ENCODE measurements at regions not wholly inside any gene's neighbourhood (a gene's known extent, or its start where the extent isn't known, plus 50 kb on each side); places are given as distances from the start of the nearest gene placed in this dataset.

DNA sequence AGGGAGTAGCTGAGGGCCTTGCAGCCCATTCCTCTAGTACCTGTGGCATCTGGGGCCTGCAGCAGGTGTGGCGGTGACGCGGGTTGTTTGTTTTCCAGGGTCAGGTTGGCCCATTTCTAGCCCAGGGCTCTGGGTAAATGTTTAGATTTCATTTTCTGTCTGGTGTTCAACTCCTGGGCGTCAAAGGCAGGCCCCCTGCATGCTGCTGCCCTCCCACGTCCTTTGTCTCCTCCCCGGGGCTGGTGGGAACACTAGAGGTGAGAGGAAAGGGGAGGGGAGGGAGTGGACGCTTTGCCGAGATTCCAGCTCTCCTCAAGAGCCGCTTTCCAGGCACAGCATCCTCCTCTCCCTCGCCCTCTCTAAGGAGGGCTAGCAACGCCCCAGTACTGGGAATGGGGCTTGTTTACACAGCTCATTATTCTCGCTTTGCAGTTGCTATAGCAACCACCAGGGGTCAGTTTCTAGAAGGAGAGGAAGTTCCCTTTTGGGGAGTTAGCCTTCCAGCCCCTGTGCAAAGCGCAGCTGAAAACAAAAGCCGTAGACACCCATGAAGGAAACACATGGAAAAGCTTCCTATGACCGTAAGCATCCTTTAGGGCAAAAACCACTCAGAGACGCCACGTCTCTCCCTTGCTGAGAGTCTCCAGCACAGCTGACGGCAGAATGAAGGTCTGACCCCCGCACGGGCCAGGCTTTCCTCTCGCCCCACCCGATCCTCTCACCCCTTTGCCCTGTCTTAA lies 170.6 kb downstream of the LY86 start (continued):
- TF ChIP-seq, protein P1, sequence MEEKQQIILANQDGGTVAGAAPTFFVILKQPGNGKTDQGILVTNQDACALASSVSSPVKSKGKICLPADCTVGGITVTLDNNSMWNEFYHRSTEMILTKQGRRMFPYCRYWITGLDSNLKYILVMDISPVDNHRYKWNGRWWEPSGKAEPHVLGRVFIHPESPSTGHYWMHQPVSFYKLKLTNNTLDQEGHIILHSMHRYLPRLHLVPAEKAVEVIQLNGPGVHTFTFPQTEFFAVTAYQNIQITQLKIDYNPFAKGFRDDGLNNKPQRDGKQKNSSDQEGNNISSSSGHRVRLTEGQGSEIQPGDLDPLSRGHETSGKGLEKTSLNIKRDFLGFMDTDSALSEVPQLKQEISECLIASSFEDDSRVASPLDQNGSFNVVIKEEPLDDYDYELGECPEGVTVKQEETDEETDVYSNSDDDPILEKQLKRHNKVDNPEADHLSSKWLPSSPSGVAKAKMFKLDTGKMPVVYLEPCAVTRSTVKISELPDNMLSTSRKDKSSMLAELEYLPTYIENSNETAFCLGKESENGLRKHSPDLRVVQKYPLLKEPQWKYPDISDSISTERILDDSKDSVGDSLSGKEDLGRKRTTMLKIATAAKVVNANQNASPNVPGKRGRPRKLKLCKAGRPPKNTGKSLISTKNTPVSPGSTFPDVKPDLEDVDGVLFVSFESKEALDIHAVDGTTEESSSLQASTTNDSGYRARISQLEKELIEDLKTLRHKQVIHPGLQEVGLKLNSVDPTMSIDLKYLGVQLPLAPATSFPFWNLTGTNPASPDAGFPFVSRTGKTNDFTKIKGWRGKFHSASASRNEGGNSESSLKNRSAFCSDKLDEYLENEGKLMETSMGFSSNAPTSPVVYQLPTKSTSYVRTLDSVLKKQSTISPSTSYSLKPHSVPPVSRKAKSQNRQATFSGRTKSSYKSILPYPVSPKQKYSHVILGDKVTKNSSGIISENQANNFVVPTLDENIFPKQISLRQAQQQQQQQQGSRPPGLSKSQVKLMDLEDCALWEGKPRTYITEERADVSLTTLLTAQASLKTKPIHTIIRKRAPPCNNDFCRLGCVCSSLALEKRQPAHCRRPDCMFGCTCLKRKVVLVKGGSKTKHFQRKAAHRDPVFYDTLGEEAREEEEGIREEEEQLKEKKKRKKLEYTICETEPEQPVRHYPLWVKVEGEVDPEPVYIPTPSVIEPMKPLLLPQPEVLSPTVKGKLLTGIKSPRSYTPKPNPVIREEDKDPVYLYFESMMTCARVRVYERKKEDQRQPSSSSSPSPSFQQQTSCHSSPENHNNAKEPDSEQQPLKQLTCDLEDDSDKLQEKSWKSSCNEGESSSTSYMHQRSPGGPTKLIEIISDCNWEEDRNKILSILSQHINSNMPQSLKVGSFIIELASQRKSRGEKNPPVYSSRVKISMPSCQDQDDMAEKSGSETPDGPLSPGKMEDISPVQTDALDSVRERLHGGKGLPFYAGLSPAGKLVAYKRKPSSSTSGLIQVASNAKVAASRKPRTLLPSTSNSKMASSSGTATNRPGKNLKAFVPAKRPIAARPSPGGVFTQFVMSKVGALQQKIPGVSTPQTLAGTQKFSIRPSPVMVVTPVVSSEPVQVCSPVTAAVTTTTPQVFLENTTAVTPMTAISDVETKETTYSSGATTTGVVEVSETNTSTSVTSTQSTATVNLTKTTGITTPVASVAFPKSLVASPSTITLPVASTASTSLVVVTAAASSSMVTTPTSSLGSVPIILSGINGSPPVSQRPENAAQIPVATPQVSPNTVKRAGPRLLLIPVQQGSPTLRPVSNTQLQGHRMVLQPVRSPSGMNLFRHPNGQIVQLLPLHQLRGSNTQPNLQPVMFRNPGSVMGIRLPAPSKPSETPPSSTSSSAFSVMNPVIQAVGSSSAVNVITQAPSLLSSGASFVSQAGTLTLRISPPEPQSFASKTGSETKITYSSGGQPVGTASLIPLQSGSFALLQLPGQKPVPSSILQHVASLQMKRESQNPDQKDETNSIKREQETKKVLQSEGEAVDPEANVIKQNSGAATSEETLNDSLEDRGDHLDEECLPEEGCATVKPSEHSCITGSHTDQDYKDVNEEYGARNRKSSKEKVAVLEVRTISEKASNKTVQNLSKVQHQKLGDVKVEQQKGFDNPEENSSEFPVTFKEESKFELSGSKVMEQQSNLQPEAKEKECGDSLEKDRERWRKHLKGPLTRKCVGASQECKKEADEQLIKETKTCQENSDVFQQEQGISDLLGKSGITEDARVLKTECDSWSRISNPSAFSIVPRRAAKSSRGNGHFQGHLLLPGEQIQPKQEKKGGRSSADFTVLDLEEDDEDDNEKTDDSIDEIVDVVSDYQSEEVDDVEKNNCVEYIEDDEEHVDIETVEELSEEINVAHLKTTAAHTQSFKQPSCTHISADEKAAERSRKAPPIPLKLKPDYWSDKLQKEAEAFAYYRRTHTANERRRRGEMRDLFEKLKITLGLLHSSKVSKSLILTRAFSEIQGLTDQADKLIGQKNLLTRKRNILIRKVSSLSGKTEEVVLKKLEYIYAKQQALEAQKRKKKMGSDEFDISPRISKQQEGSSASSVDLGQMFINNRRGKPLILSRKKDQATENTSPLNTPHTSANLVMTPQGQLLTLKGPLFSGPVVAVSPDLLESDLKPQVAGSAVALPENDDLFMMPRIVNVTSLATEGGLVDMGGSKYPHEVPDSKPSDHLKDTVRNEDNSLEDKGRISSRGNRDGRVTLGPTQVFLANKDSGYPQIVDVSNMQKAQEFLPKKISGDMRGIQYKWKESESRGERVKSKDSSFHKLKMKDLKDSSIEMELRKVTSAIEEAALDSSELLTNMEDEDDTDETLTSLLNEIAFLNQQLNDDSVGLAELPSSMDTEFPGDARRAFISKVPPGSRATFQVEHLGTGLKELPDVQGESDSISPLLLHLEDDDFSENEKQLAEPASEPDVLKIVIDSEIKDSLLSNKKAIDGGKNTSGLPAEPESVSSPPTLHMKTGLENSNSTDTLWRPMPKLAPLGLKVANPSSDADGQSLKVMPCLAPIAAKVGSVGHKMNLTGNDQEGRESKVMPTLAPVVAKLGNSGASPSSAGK (IDR thresholded peaks at IDR 0.05) = peak; percentile 7; the same call in 1 of the 2 replicates
- TF ChIP-seq ARID2 (IDR thresholded peaks at IDR 0.05) (peak; percentile 66), NFIC (IDR thresholded peaks at IDR 0.05) (no peak), ZFPM2 (CRISPR knock-in tag; IDR thresholded peaks at IDR 0.05) (no peak), FOXA1 (IDR thresholded peaks at IDR 0.05; ENCODE audit: borderline replicate concordance) (peak; percentile 76), ZFP36 (IDR thresholded peaks at IDR 0.05; ENCODE audit: low read depth, low read length, partially characterized antibody) (no peak), CREM (IDR thresholded peaks at IDR 0.05; ENCODE audit: low read depth) (no peak), DIDO1 (tag; IDR thresholded peaks at IDR 0.05; ENCODE audit: low read depth) (no peak), ZBTB8A (IDR thresholded peaks at IDR 0.05; ENCODE audit: partially characterized antibody) (no peak)
- TF ChIP-seq, protein P2, sequence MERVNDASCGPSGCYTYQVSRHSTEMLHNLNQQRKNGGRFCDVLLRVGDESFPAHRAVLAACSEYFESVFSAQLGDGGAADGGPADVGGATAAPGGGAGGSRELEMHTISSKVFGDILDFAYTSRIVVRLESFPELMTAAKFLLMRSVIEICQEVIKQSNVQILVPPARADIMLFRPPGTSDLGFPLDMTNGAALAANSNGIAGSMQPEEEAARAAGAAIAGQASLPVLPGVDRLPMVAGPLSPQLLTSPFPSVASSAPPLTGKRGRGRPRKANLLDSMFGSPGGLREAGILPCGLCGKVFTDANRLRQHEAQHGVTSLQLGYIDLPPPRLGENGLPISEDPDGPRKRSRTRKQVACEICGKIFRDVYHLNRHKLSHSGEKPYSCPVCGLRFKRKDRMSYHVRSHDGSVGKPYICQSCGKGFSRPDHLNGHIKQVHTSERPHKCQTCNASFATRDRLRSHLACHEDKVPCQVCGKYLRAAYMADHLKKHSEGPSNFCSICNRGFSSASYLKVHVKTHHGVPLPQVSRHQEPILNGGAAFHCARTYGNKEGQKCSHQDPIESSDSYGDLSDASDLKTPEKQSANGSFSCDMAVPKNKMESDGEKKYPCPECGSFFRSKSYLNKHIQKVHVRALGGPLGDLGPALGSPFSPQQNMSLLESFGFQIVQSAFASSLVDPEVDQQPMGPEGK (CRISPR knock-in tag; IDR thresholded peaks at IDR 0.05; ENCODE audit: borderline replicate concordance) = no peak
- TF ChIP-seq, protein P3, sequence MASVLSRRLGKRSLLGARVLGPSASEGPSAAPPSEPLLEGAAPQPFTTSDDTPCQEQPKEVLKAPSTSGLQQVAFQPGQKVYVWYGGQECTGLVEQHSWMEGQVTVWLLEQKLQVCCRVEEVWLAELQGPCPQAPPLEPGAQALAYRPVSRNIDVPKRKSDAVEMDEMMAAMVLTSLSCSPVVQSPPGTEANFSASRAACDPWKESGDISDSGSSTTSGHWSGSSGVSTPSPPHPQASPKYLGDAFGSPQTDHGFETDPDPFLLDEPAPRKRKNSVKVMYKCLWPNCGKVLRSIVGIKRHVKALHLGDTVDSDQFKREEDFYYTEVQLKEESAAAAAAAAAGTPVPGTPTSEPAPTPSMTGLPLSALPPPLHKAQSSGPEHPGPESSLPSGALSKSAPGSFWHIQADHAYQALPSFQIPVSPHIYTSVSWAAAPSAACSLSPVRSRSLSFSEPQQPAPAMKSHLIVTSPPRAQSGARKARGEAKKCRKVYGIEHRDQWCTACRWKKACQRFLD (CRISPR knock-in tag; IDR thresholded peaks at IDR 0.05) = no peak

Data from K562 (cell line).